ENCODE measurements at regions not wholly inside any gene's neighbourhood (a gene's known extent, or its start where the extent isn't known, plus 50 kb on each side); places are given as distances from the start of the nearest gene placed in this dataset.

- DNase-seq (ENCODE audit: extremely low spot score in 2 of 2): no peak
- Histone ChIP-seq H3K4me1 (no peaks in the 10 kb centered on the region), H3K27ac (no peak overlapping the region), H3K4me3 (no peak overlapping the region), H3K9me3 (no peaks in the 10 kb centered on the region), H3K27me3 (no peaks in the 10 kb centered on the region), H3K36me3 (no peaks in the 10 kb centered on the region)
- intact Hi-C loops (cut with DNase I): no loop called here
- TF ChIP-seq POLR2AphosphoS5 (IDR thresholded peaks at IDR 0.05; ENCODE audit: insufficient read depth in 1 of 2, low read depth in 1 of 2) (no peak), CTCF (IDR thresholded peaks at IDR 0.05) (no peak), POLR2A (IDR thresholded peaks at IDR 0.05) (no peak)
Observed at GRCh38 chr13:76729691-76730090, 156.5 kb downstream of the KCTD12 start.

GRCh38 chr13:76725896-76726295, 160.3 kb downstream of the KCTD12 start:
- no peak for TF ChIP-seq POLR2AphosphoS5 (IDR thresholded peaks at IDR 0.05; ENCODE audit: insufficient read depth in 1 of 2, low read depth in 1 of 2)
- TF ChIP-seq CTCF (IDR thresholded peaks at IDR 0.05): no peak
- no peak for TF ChIP-seq POLR2A (IDR thresholded peaks at IDR 0.05)
- Histone ChIP-seq H3K36me3 (no peaks in the 10 kb centered on the region), H3K27ac (no peak overlapping the region), H3K9me3 (no peaks in the 10 kb centered on the region), H3K27me3 (no peaks in the 10 kb centered on the region), H3K4me1 (peaks cover 6% of the 10 kb centered on the region), H3K4me3 (no peak overlapping the region)
- intact Hi-C loops (cut with DNase I): no loop called here
- no peak for DNase-seq (ENCODE audit: extremely low spot score in 2 of 2)

- no peaks in the 10 kb centered on the region for H3K9me3 ChIP-seq
- DNase-seq (ENCODE audit: extremely low spot score in 2 of 2): no peak
- H3K4me3 ChIP-seq: no peak overlapping the region
- H3K27me3 ChIP-seq: no peaks in the 10 kb centered on the region
- no peaks in the 10 kb centered on the region for H3K36me3 ChIP-seq
- TF ChIP-seq POLR2AphosphoS5 (IDR thresholded peaks at IDR 0.05; ENCODE audit: insufficient read depth in 1 of 2, low read depth in 1 of 2): no peak
- no peak for TF ChIP-seq CTCF (IDR thresholded peaks at IDR 0.05)
- TF ChIP-seq POLR2A (IDR thresholded peaks at IDR 0.05): no peak
- peaks cover 6% of the 10 kb centered on the region for H3K4me1 ChIP-seq
- intact Hi-C loops (cut with DNase I): no loop called here
- no peak overlapping the region for H3K27ac ChIP-seq
Observed at GRCh38 chr13:76725211-76725610, 161.0 kb downstream of the KCTD12 start.

- TF ChIP-seq POLR2A (IDR thresholded peaks at IDR 0.05): no peak
- no peak for TF ChIP-seq CTCF (IDR thresholded peaks at IDR 0.05)
- no peak for TF ChIP-seq POLR2AphosphoS5 (IDR thresholded peaks at IDR 0.05; ENCODE audit: insufficient read depth in 1 of 2, low read depth in 1 of 2)
- H3K9me3 ChIP-seq: no peaks in the 10 kb centered on the region
- DNase-seq (ENCODE audit: extremely low spot score in 2 of 2): no peak
- no peak overlapping the region for H3K4me3 ChIP-seq
- H3K27ac ChIP-seq: no peak overlapping the region
- no peaks in the 10 kb centered on the region for H3K27me3 ChIP-seq
- no peaks in the 10 kb centered on the region for H3K36me3 ChIP-seq
- intact Hi-C loops (cut with DNase I): no loop called here
- peaks cover 6% of the 10 kb centered on the region for H3K4me1 ChIP-seq
Observed at GRCh38 chr13:76724421-76724820, 161.8 kb downstream of the KCTD12 start.

- no peak overlapping the region for H3K27ac ChIP-seq
- TF ChIP-seq POLR2AphosphoS5 (IDR thresholded peaks at IDR 0.05; ENCODE audit: insufficient read depth in 1 of 2, low read depth in 1 of 2): no peak
- DNase-seq (ENCODE audit: extremely low spot score in 2 of 2): no peak
Observed at GRCh38 chr13:76723551-76724232, 162.5 kb downstream of the KCTD12 start.

More at GRCh38 chr13:76723551-76724232, 162.5 kb downstream of the KCTD12 start:
- H3K9me3 ChIP-seq: no peaks in the 10 kb centered on the region
- H3K27me3 ChIP-seq: no peaks in the 10 kb centered on the region
- intact Hi-C loops (cut with DNase I): no loop called here
- H3K36me3 ChIP-seq: no peaks in the 10 kb centered on the region
- H3K4me3 ChIP-seq: no peak overlapping the region
- peaks cover 6% of the 10 kb centered on the region for H3K4me1 ChIP-seq
